ENCODE measurements at regions not wholly inside any gene's neighbourhood (a gene's known extent, or its start where the extent isn't known, plus 50 kb on each side); places are given as distances from the start of the nearest gene placed in this dataset.

GRCh38 chr10:56874950-56875349 lies 513.9 kb upstream of the ZWINT start:
- no peak for DNase-seq (ENCODE audit: low spot score)

- DNase-seq (ENCODE audit: low spot score) = no peak
Measured at GRCh38 chr10:56871160-56871668, 510.2 kb upstream of the ZWINT start.

GRCh38 chr10:56867236-56867635 lies 506.2 kb upstream of the ZWINT start:
- DNase-seq (ENCODE audit: low spot score) = no peak

- no peak for DNase-seq (ENCODE audit: low spot score)
Measured at GRCh38 chr10:56856569-56856968, 495.5 kb upstream of the ZWINT start.

GRCh38 chr10:56844978-56845529 lies 484.0 kb upstream of the ZWINT start:
- DNase-seq (ENCODE audit: low spot score) = no peak

GRCh38 chr10:56836659-56837058 lies 475.6 kb upstream of the ZWINT start:
- DNase-seq (ENCODE audit: low spot score) = no peak

GRCh38 chr10:56831681-56832080 lies 470.6 kb upstream of the ZWINT start:
- DNase-seq (ENCODE audit: low spot score) = no peak

GRCh38 chr10:56823849-56824248 lies 462.8 kb upstream of the ZWINT start:
- DNase-seq (ENCODE audit: low spot score) = no peak

- no peak for DNase-seq (ENCODE audit: low spot score)
Measured at GRCh38 chr10:56805022-56805421, 444.0 kb upstream of the ZWINT start.

GRCh38 chr10:56785292-56785691 lies 424.2 kb upstream of the ZWINT start:
- no peak for DNase-seq (ENCODE audit: low spot score)

- no peak for DNase-seq (ENCODE audit: low spot score)
Measured at GRCh38 chr10:56782503-56782902, 421.4 kb upstream of the ZWINT start.

GRCh38 chr10:56771343-56771742 lies 410.3 kb upstream of the ZWINT start:
- DNase-seq (ENCODE audit: low spot score) = no peak

- no peak for DNase-seq (ENCODE audit: low spot score)
Measured at GRCh38 chr10:56763090-56763489, 402.0 kb upstream of the ZWINT start.

- no peak for DNase-seq (ENCODE audit: low spot score)
Measured at GRCh38 chr10:56745490-56745889, 384.4 kb upstream of the ZWINT start.

GRCh38 chr10:56728349-56728748 lies 367.3 kb upstream of the ZWINT start:
- no peak for DNase-seq (ENCODE audit: low spot score)

GRCh38 chr10:56722912-56723311 lies 361.9 kb upstream of the ZWINT start:
- DNase-seq (ENCODE audit: low spot score) = no peak

- no peak for DNase-seq (ENCODE audit: low spot score)
Measured at GRCh38 chr10:56715262-56715661, 354.2 kb upstream of the ZWINT start.

- no peak for DNase-seq (ENCODE audit: low spot score)
Measured at GRCh38 chr10:56698506-56698905, 337.4 kb upstream of the ZWINT start.

GRCh38 chr10:56679578-56679977 lies 318.5 kb upstream of the ZWINT start:
- DNase-seq (ENCODE audit: low spot score) = no peak

GRCh38 chr10:56662765-56663447 lies 301.8 kb upstream of the ZWINT start:
- no peak for DNase-seq (ENCODE audit: low spot score)

GRCh38 chr10:56653289-56653688 lies 292.2 kb upstream of the ZWINT start:
- DNase-seq (ENCODE audit: low spot score) = no peak

GRCh38 chr10:56646329-56647111 lies 285.5 kb upstream of the ZWINT start:
- no peak for DNase-seq (ENCODE audit: low spot score)
